Smooth muscle cell (in vitro differentiated cells): ENCODE measurements at regions not wholly inside any gene's neighbourhood (a gene's known extent, or its start where the extent isn't known, plus 50 kb on each side); places are given as distances from the start of the nearest gene placed in this dataset.
"Not testable (repeated sequence)": the region's sequence is repeated elsewhere in the genome, so short reads cannot be mapped to it uniquely, and the experiment has no call there.

Experiments used
- DNase-seq: peaks from one replicate; lab custom pipeline; 2025; ENCODE audit not compliant: unreplicated experiment; lab: John Stamatoyannopoulos, UW
- H2AFZ ChIP-seq: fragments of 200-600 bp; sonication (generic); 2 replicates; pipeline ENCODE4 v1.6.0; 2016; ENCODE audit warnings: antibody characterized with exemption, low read depth, mild to moderate bottlenecking
- H3F3A ChIP-seq: fragments of 200-600 bp; sonication (generic); 2 replicates; pipeline ENCODE4 v1.6.0; 2017; ENCODE audit warnings: antibody characterized with exemption, low read depth
- H3K27ac ChIP-seq: fragments of 200-600 bp; sonication (generic); 2 replicates; pipeline ENCODE4 v1.5.1; 2016; ENCODE audit warnings: low read depth, mild to moderate bottlenecking
- H3K27me3 ChIP-seq: fragments of 200-600 bp; sonication (generic); 2 replicates; pipeline ENCODE4 v1.6.1; 2016; ENCODE audit warnings: low read depth, mild to moderate bottlenecking
- H3K36me3 ChIP-seq: fragments of 200-600 bp; sonication (generic); 2 replicates; pipeline ENCODE4 v1.5.1; 2016; ENCODE audit warnings: low read depth
- H3K4me1 ChIP-seq: fragments of 200-600 bp; sonication (generic); 2 replicates; pipeline ENCODE4 v1.5.1; 2016; ENCODE audit warnings: low read depth
- H3K4me2 ChIP-seq: fragments of 200-600 bp; sonication (generic); 2 replicates; pipeline ENCODE4 v1.6.0; 2016; ENCODE audit warnings: mild to moderate bottlenecking
- H3K4me3 ChIP-seq: fragments of 200-600 bp; sonication (generic); 2 replicates; pipeline ENCODE4 v1.5.1; 2016; ENCODE audit warnings: mild to moderate bottlenecking
- H3K79me2 ChIP-seq: fragments of 200-600 bp; sonication (generic); 2 replicates; pipeline ENCODE4 v1.6.0; 2016; ENCODE audit warnings: low read depth, mild to moderate bottlenecking
- H3K9ac ChIP-seq: fragments of 200-600 bp; sonication (generic); 2 replicates; pipeline ENCODE4 v1.6.0; 2016; ENCODE audit warnings: low read depth
- H3K9me3 ChIP-seq: fragments of 200-600 bp; sonication (generic); replicated peaks from 2 replicates; pipeline ENCODE4 v1.5.1; 2016; ENCODE audit warnings: low read depth
- H4K20me1 ChIP-seq: fragments of 200-600 bp; sonication (generic); 2 replicates; pipeline ENCODE4 v1.6.0; 2016; ENCODE audit warnings: low read depth
- CTCF ChIP-seq: fragments of 200-600 bp; sonication (generic); IDR thresholded peaks from 2 replicates; pipeline ENCODE4 v1.5.1; 2017; ENCODE audit warnings: borderline replicate concordance, mild to moderate bottlenecking, antibody characterized with exemption; ENCODE audit not compliant: insufficient read depth, poor library complexity, severe bottlenecking
- WGBS: methylation state at CpG from one replicate; pipeline ENCODE4 v1.1.7; 2016; ENCODE audit warnings: low lambda C conversion rate; 5-methylcytosine and 5-hydroxymethylcytosine counted together

GRCh38 chr17:83026311-83026811 lies 53.0 kb upstream of the METRNL start:
- H3K4me3 ChIP-seq: no peak overlapping the region
- no peaks in the 10 kb centered on the region for H3K9me3 ChIP-seq
- H4K20me1 ChIP-seq: no peaks in the 10 kb centered on the region
- no peaks in the 10 kb centered on the region for H3K36me3 ChIP-seq
- no peak overlapping the region for H3K9ac ChIP-seq
- no peaks in the 10 kb centered on the region for H3K79me2 ChIP-seq
- WGBS: 90% methylated on average over 9 of the region's 14 CpGs
- no peak overlapping the region for H3K27ac ChIP-seq
- H2AFZ ChIP-seq: no peak overlapping the region
- no peaks in the 10 kb centered on the region for H3F3A ChIP-seq
- H3K4me1 ChIP-seq: no peaks in the 10 kb centered on the region
- H3K27me3 ChIP-seq: no peaks in the 10 kb centered on the region
- H3K4me2 ChIP-seq: no peak overlapping the region
- no peak for TF ChIP-seq CTCF
- DNase-seq: no peak

- not testable (repeated sequence) for H3K36me3 ChIP-seq, H3K9ac ChIP-seq, H3K9me3 ChIP-seq, H2AFZ ChIP-seq, H3K27ac ChIP-seq, H3K4me1 ChIP-seq, DNase-seq, H3K4me2 ChIP-seq, H3F3A ChIP-seq, H3K4me3 ChIP-seq, H3K79me2 ChIP-seq, H3K27me3 ChIP-seq, H4K20me1 ChIP-seq
- whole genome bisulfite sequencing: 70% methylated on average over 11 of the region's 11 CpGs
These were observed 52.5 kb upstream of the METRNL start for GRCh38 chr17:83026921-83027320.

GRCh38 chr17:83028851-83029250 lies 50.6 kb upstream of the METRNL start:
- Histone ChIP-seq H3K27ac (no peak overlapping the region), H3K4me2 (no peak overlapping the region), H3F3A (no peaks in the 10 kb centered on the region), H3K79me2 (no peaks in the 10 kb centered on the region), H2AFZ (no peak overlapping the region), H3K9me3 (no peaks in the 10 kb centered on the region), H3K4me3 (no peak overlapping the region), H4K20me1 (no peaks in the 10 kb centered on the region), H3K9ac (no peak overlapping the region), H3K4me1 (no peaks in the 10 kb centered on the region), H3K36me3 (no peaks in the 10 kb centered on the region), H3K27me3 (no peaks in the 10 kb centered on the region)
- 91% methylated on average over 17 of the region's 17 CpGs for WGBS
- no peak for TF ChIP-seq CTCF
- DNase-seq: no peak

- no peak for TF ChIP-seq CTCF
- 94% methylated on average over 16 of the region's 16 CpGs for WGBS
- Histone ChIP-seq H3K79me2 (no peaks in the 10 kb centered on the region), H3K27ac (no peak overlapping the region), H3K4me3 (no peak overlapping the region), H2AFZ (no peak overlapping the region), H3F3A (no peaks in the 10 kb centered on the region), H3K9me3 (no peaks in the 10 kb centered on the region), H3K4me2 (no peak overlapping the region), H4K20me1 (no peaks in the 10 kb centered on the region), H3K4me1 (no peaks in the 10 kb centered on the region), H3K9ac (no peak overlapping the region), H3K36me3 (no peaks in the 10 kb centered on the region), H3K27me3 (no peaks in the 10 kb centered on the region)
- DNase-seq: no peak
These were observed 49.8 kb upstream of the METRNL start for GRCh38 chr17:83029571-83029970.
